Spleen (tissue), 7 donors: ENCODE measurements at regions not wholly inside any gene's neighbourhood (a gene's known extent, or its start where the extent isn't known, plus 50 kb on each side); places are given as distances from the start of the nearest gene placed in this dataset.

Source experiments
- CTCF ChIP-seq, 11 experiments: fragments of 200-600 bp in 7 of 11; fragments of 450-650 bp in 4 of 11; sonication (generic) in 4 of 11; IDR thresholded peaks in 8 of 11; conservative IDR thresholded peaks in 3 of 11; 1 replicate in 7 of 11; 2 replicates in 4 of 11; pipeline versions ENCODE4 v1.4.0 to v1.8.0; 2016 to 2021; ENCODE audit warnings: antibody characterized with exemption in 11 of 11, inconsistent platforms in 4 of 11, mild to moderate bottlenecking in 1 of 11
- POLR2A ChIP-seq, 3 donors: fragments of 450-650 bp; IDR thresholded peaks; one replicate each; pipeline ENCODE4 v1.5.1; 2017; ENCODE audit warnings: antibody characterized with exemption in 3 of 3, mild to moderate bottlenecking in 1 of 3
- POLR2AphosphoS5 ChIP-seq, 3 donors: sonication (generic); formaldehyde crosslinking; IDR thresholded peaks; one replicate each; pipeline ENCODE4 v1.5.1; 2017; ENCODE audit warnings: antibody characterized with exemption in 3 of 3
- donor health status: DM: no; HTN: no; CAD: no; lungs with moderate emphysema.
- donor health status: DM: no; HTN: no; CAD: no.
- donor health status: DM: no; HTN: no; CAD: no.

- TF ChIP-seq POLR2A (IDR thresholded peaks at IDR 0.05) (no peak), CTCF (IDR thresholded peaks at IDR 0.05 in 8 of 11, conservative IDR thresholded peaks at IDR 0.05 in 3 of 11) (no peak), POLR2AphosphoS5 (IDR thresholded peaks at IDR 0.05) (no peak)
Observed at GRCh38 chr3:106025151-106025722, 156.4 kb upstream of the CBLB start.
